Ishikawa (cell line): ENCODE measurements at regions not wholly inside any gene's neighbourhood (a gene's known extent, or its start where the extent isn't known, plus 50 kb on each side); places are given as distances from the start of the nearest gene placed in this dataset.

Experiments used
- CEBPB ChIP-seq: IDR thresholded peaks from 2 replicates; pipeline ENCODE4 v1.6.1; 2012
- CREB1 ChIP-seq: IDR thresholded peaks from 2 replicates; pipeline ENCODE4 v1.6.1; 2012; ENCODE audit warnings: low read depth
- EGR1 ChIP-seq: IDR thresholded peaks from 2 replicates; pipeline ENCODE4 v1.6.1; 2012
- EP300 ChIP-seq: IDR thresholded peaks from 2 replicates; pipeline ENCODE4 v1.6.1; 2012; ENCODE audit warnings: borderline replicate concordance
- FOXM1 ChIP-seq: IDR thresholded peaks from 2 replicates; pipeline ENCODE4 v1.6.1; 2012; ENCODE audit warnings: low read depth, borderline replicate concordance
- MAX ChIP-seq: IDR thresholded peaks from 2 replicates; pipeline ENCODE4 v1.6.1; 2012
- NFIC ChIP-seq: IDR thresholded peaks from 2 replicates; pipeline ENCODE4 v1.6.1; 2012
- RAD21 ChIP-seq: IDR thresholded peaks from 2 replicates; pipeline ENCODE4 v1.6.1; 2012; ENCODE audit warnings: low read depth
- REST ChIP-seq: IDR thresholded peaks from 2 replicates; pipeline ENCODE4 v1.6.1; 2012; ENCODE audit warnings: low read depth, mild to moderate bottlenecking
- TAF1 ChIP-seq: IDR thresholded peaks from 2 replicates; pipeline ENCODE4 v1.6.1; 2012; ENCODE audit warnings: low read depth, mild to moderate bottlenecking
- TCF12 ChIP-seq: IDR thresholded peaks from 2 replicates; pipeline ENCODE4 v1.6.1; 2012; ENCODE audit warnings: low read depth
- TEAD4 ChIP-seq: IDR thresholded peaks from 2 replicates; pipeline ENCODE4 v1.6.1; 2012
- USF1 ChIP-seq: IDR thresholded peaks from 2 replicates; pipeline ENCODE4 v1.6.1; 2012
- YY1 ChIP-seq: IDR thresholded peaks from 2 replicates; pipeline ENCODE4 v1.6.1; 2012; ENCODE audit warnings: low read depth
- ZBTB7A ChIP-seq: IDR thresholded peaks from 2 replicates; pipeline ENCODE4 v1.6.1; 2012; ENCODE audit warnings: low read depth

- TF ChIP-seq REST (no peak), EGR1 (no peak)
Observed at GRCh38 chr18:23391156-23391555, 61.9 kb upstream of the RIOK3 start.

- TF ChIP-seq EP300 (no peak), TCF12 (no peak), NFIC (no peak), RAD21 (no peak), EGR1 (no peak), FOXM1 (no peak), TEAD4 (no peak), TAF1 (no peak), CEBPB (no peak), CREB1 (no peak), YY1 (no peak), MAX (no peak)
Observed at GRCh38 chr18:23397907-23398306, 55.2 kb upstream of the RIOK3 start.

- no peak for TF ChIP-seq YY1
- TF ChIP-seq TCF12, result no peak
- no peak for TF ChIP-seq ZBTB7A
- no peak for TF ChIP-seq CEBPB
- no peak for TF ChIP-seq CREB1
- no peak for TF ChIP-seq TAF1
- TF ChIP-seq FOXM1, result no peak
- TF ChIP-seq MAX, result no peak
- TF ChIP-seq RAD21, result no peak
- no peak for TF ChIP-seq USF1
- no peak for TF ChIP-seq EGR1
- no peak for TF ChIP-seq NFIC
- TF ChIP-seq REST, result no peak
- no peak for TF ChIP-seq TEAD4
- TF ChIP-seq EP300, result no peak
Observed at GRCh38 chr18:23398401-23398800, 54.7 kb upstream of the RIOK3 start.

- TF ChIP-seq USF1, result no peak
- TF ChIP-seq TAF1, result no peak
- TF ChIP-seq FOXM1, result no peak
- no peak for TF ChIP-seq RAD21
- no peak for TF ChIP-seq YY1
- no peak for TF ChIP-seq TCF12
- no peak for TF ChIP-seq REST
- no peak for TF ChIP-seq NFIC
- no peak for TF ChIP-seq ZBTB7A
- no peak for TF ChIP-seq CREB1
- no peak for TF ChIP-seq TEAD4
- TF ChIP-seq MAX, result no peak
- TF ChIP-seq EP300, result no peak
- TF ChIP-seq EGR1, result no peak
Observed at GRCh38 chr18:23399067-23399466, 54.0 kb upstream of the RIOK3 start.

GRCh38 chr18:23400918-23401317 is 52.2 kb upstream of the RIOK3 start:
- no peak for TF ChIP-seq EP300
- no peak for TF ChIP-seq REST
- TF ChIP-seq USF1, result no peak
- no peak for TF ChIP-seq EGR1
- no peak for TF ChIP-seq YY1
- no peak for TF ChIP-seq RAD21
- TF ChIP-seq TEAD4, result no peak
- no peak for TF ChIP-seq TAF1
- TF ChIP-seq FOXM1, result no peak
- no peak for TF ChIP-seq TCF12
